ENCODE measurements at regions not wholly inside any gene's neighbourhood (a gene's known extent, or its start where the extent isn't known, plus 50 kb on each side); places are given as distances from the start of the nearest gene placed in this dataset.

GRCh38 chr14:45891417-45892080 is 638.5 kb upstream of the MIS18BP1 start:
- TF ChIP-seq MAX (IDR thresholded peaks at IDR 0.05; ENCODE audit: insufficient read depth, insufficient read length) (no peak), CTCF (IDR thresholded peaks at IDR 0.05; ENCODE audit: extremely low read depth in 1 of 2, insufficient read depth in 1 of 2, low read depth in 1 of 2, low read length in 2 of 2) (no peak), POLR2AphosphoS5 (IDR thresholded peaks at IDR 0.05; ENCODE audit: insufficient read depth, low read depth, low read length) (no peak), POLR2A (IDR thresholded peaks at IDR 0.05; ENCODE audit: low read depth, low read length) (no peak)

Measured in endothelial cell of umbilical vein (primary cell).